Right cardiac atrium (tissue), 5 donors: ENCODE measurements at regions not wholly inside any gene's neighbourhood (a gene's known extent, or its start where the extent isn't known, plus 50 kb on each side); places are given as distances from the start of the nearest gene placed in this dataset.

ENCODE experiments used
- ATAC-seq, 2 donors: fragments of 200-7000 bp; cut with Tn5 transposase; one replicate each; pipeline versions ENCODE4 v1.8.0 to v1.9.1; 2020; ENCODE audit warnings: moderate library complexity in 2 of 2, mild to moderate bottlenecking in 1 of 2
- DNase-seq, 3 donors: peaks; one replicate each; pipeline ENCODE4 v3.0.0-alpha.2; 2020
- H3K27ac ChIP-seq: one replicate; pipeline ENCODE4 v1.5.1; 2013; ENCODE audit warnings: mild to moderate bottlenecking, low read length, control low read depth, moderate library complexity
- H3K27me3 ChIP-seq: one replicate; pipeline ENCODE4 v1.6.1; 2013; ENCODE audit not compliant: control insufficient read depth, insufficient read depth
- H3K4me1 ChIP-seq: one replicate; pipeline ENCODE4 v1.6.1; 2013; ENCODE audit warnings: low read length; ENCODE audit not compliant: control insufficient read depth, insufficient read depth
- H3K4me3 ChIP-seq: one replicate; pipeline ENCODE4 v1.5.1; 2013; ENCODE audit warnings: low read length, control low read depth
- H3K9me3 ChIP-seq: one replicate; pipeline ENCODE4 v1.6.1; 2013; ENCODE audit warnings: low read length; ENCODE audit not compliant: control insufficient read depth
- WGBS: extraction: QIAGEN DNeasy Blood & Tissue Kit; methylation state at CpG from one replicate; pipeline ENCODE4 v1.1.7; 2013; 5-methylcytosine and 5-hydroxymethylcytosine counted together
- intact Hi-C, 4 donors: fragments of 100-400 bp; cut with DNase I; formaldehyde crosslinking; loops; one replicate each; pipeline versions ENCODE4 v1.11.0 to v1.14.0; 2022 to 2023
- donor health status: healthy with polysubstance abuse.
- donor health status: DM: no; HTN: yes; CAD: no.
- donor health status: DM: no; HTN: no; CAD: no.
- donor health status: DM: no; HTN: yes; CAD: no; lungs with severe emphysema.
- donor health status: DM: yes; HTN: yes; CAD: no.

GRCh38 chr1:168987923-168988322 lies 118.6 kb upstream of the ATP1B1 start:
- no peak for ATAC-seq
- Histone ChIP-seq H3K4me3 (no peak overlapping the region), H3K27me3 (no peaks in the 10 kb centered on the region), H3K4me1 (no peaks in the 10 kb centered on the region), H3K9me3 (no peaks in the 10 kb centered on the region), H3K27ac (no peak overlapping the region)
- intact Hi-C loops: no loop called here
- WGBS: 79% methylated on average over 2 of the region's 2 CpGs
- DNase-seq: no peak

- DNase-seq (no peak), ATAC-seq (no peak)
- Histone ChIP-seq H3K4me3 (no peak overlapping the region), H3K27me3 (no peaks in the 10 kb centered on the region), H3K9me3 (no peaks in the 10 kb centered on the region), H3K27ac (no peak overlapping the region), H3K4me1 (no peaks in the 10 kb centered on the region)
- intact Hi-C loops: no loop called here
Observed at GRCh38 chr1:168989985-168990384, 116.5 kb upstream of the ATP1B1 start.

- intact Hi-C loops: no loop called here
- DNase-seq (no peak), ATAC-seq (no peak)
- Histone ChIP-seq H3K4me3 (no peak overlapping the region), H3K4me1 (no peaks in the 10 kb centered on the region), H3K27ac (no peak overlapping the region), H3K27me3 (no peaks in the 10 kb centered on the region), H3K9me3 (no peaks in the 10 kb centered on the region)
- 72% methylated on average over 4 of the region's 4 CpGs for WGBS
Observed at GRCh38 chr1:168991667-168992475, 114.6 kb upstream of the ATP1B1 start.

- DNase-seq (no peak), ATAC-seq (no peak)
- H3K27me3 ChIP-seq: peaks cover 3% of the 10 kb centered on the region
- no peak overlapping the region for H3K4me3 ChIP-seq
- no peaks in the 10 kb centered on the region for H3K9me3 ChIP-seq
- H3K27ac ChIP-seq: no peak overlapping the region
- H3K4me1 ChIP-seq: peaks cover 2% of the 10 kb centered on the region
- intact Hi-C loops: no loop called here
- over 99% methylated on average over 5 of the region's 5 CpGs for WGBS
Observed at GRCh38 chr1:169001353-169001752, 105.1 kb upstream of the ATP1B1 start.

- no peak overlapping the region for H3K27ac ChIP-seq
- intact Hi-C loops: no loop called here
- WGBS: 75% methylated on average over 1 of the region's 1 CpG
- no peak overlapping the region for H3K4me3 ChIP-seq
- peaks cover 2% of the 10 kb centered on the region for H3K4me1 ChIP-seq
- peaks cover 3% of the 10 kb centered on the region for H3K27me3 ChIP-seq
- H3K9me3 ChIP-seq: no peaks in the 10 kb centered on the region
- peak; percentile 68 to 71 for ATAC-seq
- peak; percentile 64 to 84 (median 80) for DNase-seq
Observed at GRCh38 chr1:169003864-169004516, 102.5 kb upstream of the ATP1B1 start.

GRCh38 chr1:169005776-169006175 lies 100.7 kb upstream of the ATP1B1 start:
- Histone ChIP-seq H3K27ac (no peak overlapping the region), H3K4me1 (peaks cover 2% of the 10 kb centered on the region), H3K9me3 (no peaks in the 10 kb centered on the region), H3K4me3 (no peak overlapping the region), H3K27me3 (no peaks in the 10 kb centered on the region)
- ATAC-seq (no peak), DNase-seq (no peak)
- 71% methylated on average over 4 of the region's 4 CpGs for WGBS
- intact Hi-C loops: no loop called here

GRCh38 chr1:169009666-169010065 lies 96.8 kb upstream of the ATP1B1 start:
- Histone ChIP-seq H3K27me3 (no peaks in the 10 kb centered on the region), H3K4me3 (no peak overlapping the region), H3K4me1 (no peaks in the 10 kb centered on the region), H3K27ac (no peak overlapping the region), H3K9me3 (no peaks in the 10 kb centered on the region)
- ATAC-seq: no peak
- intact Hi-C loops: no loop called here
- DNase-seq: no peak

- H3K9me3 ChIP-seq: no peaks in the 10 kb centered on the region
- no peak for DNase-seq
- H3K4me1 ChIP-seq: no peaks in the 10 kb centered on the region
- intact Hi-C loops: no loop called here
- ATAC-seq: no peak
- no peak overlapping the region for H3K4me3 ChIP-seq
- H3K27ac ChIP-seq: no peak overlapping the region
- 91% methylated on average over 2 of the region's 2 CpGs for WGBS
- H3K27me3 ChIP-seq: no peaks in the 10 kb centered on the region
Observed at GRCh38 chr1:169012416-169012815, 94.1 kb upstream of the ATP1B1 start.

- Histone ChIP-seq H3K27me3 (no peaks in the 10 kb centered on the region), H3K9me3 (no peaks in the 10 kb centered on the region), H3K4me3 (no peak overlapping the region), H3K4me1 (no peaks in the 10 kb centered on the region), H3K27ac (no peak overlapping the region)
- intact Hi-C loops: no loop called here
- 92% methylated on average over 4 of the region's 4 CpGs for WGBS
- ATAC-seq (no peak), DNase-seq (no peak)
Observed at GRCh38 chr1:169013821-169014220, 92.7 kb upstream of the ATP1B1 start.

- ATAC-seq (no peak), DNase-seq (no peak)
- no peaks in the 10 kb centered on the region for H3K9me3 ChIP-seq
- H3K27me3 ChIP-seq: no peaks in the 10 kb centered on the region
- no peaks in the 10 kb centered on the region for H3K4me1 ChIP-seq
- WGBS: 94% methylated on average over 5 of the region's 5 CpGs
- no peak overlapping the region for H3K4me3 ChIP-seq
- intact Hi-C loops: no loop called here
- H3K27ac ChIP-seq: no peak overlapping the region
Observed at GRCh38 chr1:169015464-169015863, 91.0 kb upstream of the ATP1B1 start.

GRCh38 chr1:169018751-169019150 lies 87.7 kb upstream of the ATP1B1 start:
- no peaks in the 10 kb centered on the region for H3K27me3 ChIP-seq
- no peaks in the 10 kb centered on the region for H3K4me1 ChIP-seq
- H3K4me3 ChIP-seq: no peak overlapping the region
- intact Hi-C loops: no loop called here
- no peak overlapping the region for H3K27ac ChIP-seq
- no peak for ATAC-seq
- H3K9me3 ChIP-seq: no peaks in the 10 kb centered on the region
- DNase-seq: no peak
- 93% methylated on average over 4 of the region's 4 CpGs for WGBS
